Cerebellar cortex (tissue), 1 donor: ENCODE measurements at regions not wholly inside any gene's neighbourhood (a gene's known extent, or its start where the extent isn't known, plus 50 kb on each side); places are given as distances from the start of the nearest gene placed in this dataset.

Experiments
- DNase-seq: peaks from one replicate; pipeline ENCODE4 v3.0.0-alpha.2; 2015; ENCODE audit warnings: low spot score

GRCh38 chr2:221106241-221106640 lies 465.9 kb downstream of the EPHA4 start:
- DNase-seq: no peak

- no peak for DNase-seq
Measured at GRCh38 chr2:221107424-221107823, 464.7 kb downstream of the EPHA4 start.

- DNase-seq: no peak
Measured at GRCh38 chr2:221109552-221109951, 462.6 kb downstream of the EPHA4 start.

GRCh38 chr2:221111739-221112138 lies 460.4 kb downstream of the EPHA4 start:
- no peak for DNase-seq

- no peak for DNase-seq
Measured at GRCh38 chr2:221112744-221113143, 459.4 kb downstream of the EPHA4 start.

- no peak for DNase-seq
Measured at GRCh38 chr2:221115944-221116343, 456.2 kb downstream of the EPHA4 start.

- no peak for DNase-seq
Measured at GRCh38 chr2:221120643-221121042, 451.5 kb downstream of the EPHA4 start.

GRCh38 chr2:221123396-221123795 lies 448.7 kb downstream of the EPHA4 start:
- no peak for DNase-seq

GRCh38 chr2:221124532-221125240 lies 447.4 kb downstream of the EPHA4 start:
- DNase-seq: no peak

- no peak for DNase-seq
Measured at GRCh38 chr2:221125691-221126090, 446.4 kb downstream of the EPHA4 start.

GRCh38 chr2:221129657-221130056 lies 442.4 kb downstream of the EPHA4 start:
- DNase-seq: no peak

GRCh38 chr2:221130431-221130830 lies 441.7 kb downstream of the EPHA4 start:
- DNase-seq: no peak

GRCh38 chr2:221133941-221134340 lies 438.2 kb downstream of the EPHA4 start:
- DNase-seq: no peak

- no peak for DNase-seq
Measured at GRCh38 chr2:221134718-221135117, 437.4 kb downstream of the EPHA4 start.

- DNase-seq: no peak
Measured at GRCh38 chr2:221135699-221136098, 436.4 kb downstream of the EPHA4 start.

- DNase-seq: no peak
Measured at GRCh38 chr2:221137385-221137784, 434.7 kb downstream of the EPHA4 start.

- DNase-seq: no peak
Measured at GRCh38 chr2:221142341-221142740, 429.8 kb downstream of the EPHA4 start.

GRCh38 chr2:221143231-221143630 lies 428.9 kb downstream of the EPHA4 start:
- DNase-seq: no peak

GRCh38 chr2:221144909-221145308 lies 427.2 kb downstream of the EPHA4 start:
- no peak for DNase-seq

- no peak for DNase-seq
Measured at GRCh38 chr2:221145396-221145795, 426.7 kb downstream of the EPHA4 start.

- no peak for DNase-seq
Measured at GRCh38 chr2:221153226-221153625, 418.9 kb downstream of the EPHA4 start.

- no peak for DNase-seq
Measured at GRCh38 chr2:221154176-221154575, 417.9 kb downstream of the EPHA4 start.

GRCh38 chr2:221156062-221156734 lies 415.9 kb downstream of the EPHA4 start:
- no peak for DNase-seq

- no peak for DNase-seq
Measured at GRCh38 chr2:221161186-221161585, 410.9 kb downstream of the EPHA4 start.
